NCI-H460 (cell line): ENCODE measurements at regions not wholly inside any gene's neighbourhood (a gene's known extent, or its start where the extent isn't known, plus 50 kb on each side); places are given as distances from the start of the nearest gene placed in this dataset.

Source experiments
- DNase-seq: peaks from one replicate; pipeline ENCODE4 v3.0.0-alpha.2; 2016; ENCODE audit warnings: low read depth; ENCODE audit errors: extremely low read depth

DNA sequence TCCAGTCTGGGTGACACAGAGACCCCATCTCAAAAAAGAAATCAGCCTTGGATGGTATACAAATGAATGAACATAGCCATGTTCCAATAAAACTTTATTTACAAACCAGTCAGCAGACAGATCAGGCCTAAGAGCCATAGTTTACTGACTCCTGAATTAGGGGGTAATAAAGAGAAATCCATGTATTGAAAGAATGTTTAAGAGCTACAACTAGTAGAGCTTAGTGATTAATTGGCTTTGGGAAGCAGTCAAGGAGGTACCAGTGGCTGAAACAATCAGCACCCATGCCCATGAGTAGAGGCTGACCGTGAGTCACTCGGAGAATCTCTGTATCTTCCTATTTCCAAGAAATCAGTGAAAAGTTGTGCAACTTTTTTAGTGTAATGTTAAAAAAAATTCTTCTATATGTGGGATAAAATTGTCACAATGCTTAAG is 223.6 kb upstream of the RREB1 start:
- no peak for DNase-seq

DNA sequence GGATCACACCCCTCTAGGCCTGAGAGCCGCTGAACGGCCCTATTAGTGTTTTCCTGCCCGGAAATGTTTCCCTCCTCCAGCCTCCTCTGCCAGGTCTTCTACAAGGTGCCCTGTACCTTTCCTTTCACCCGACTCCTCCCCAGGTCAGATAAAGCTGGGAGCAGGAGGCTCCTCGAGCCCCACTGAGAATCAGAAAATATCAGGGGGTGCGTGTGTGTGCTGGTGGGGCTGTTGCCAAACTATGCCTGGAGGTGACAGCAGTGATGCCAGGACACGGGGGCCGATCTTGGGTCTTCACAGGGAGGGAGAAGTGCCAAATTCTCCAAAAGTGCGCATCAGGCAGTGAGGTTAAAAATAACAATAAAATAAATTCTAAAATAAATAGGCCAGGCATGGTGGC is 222.8 kb upstream of the RREB1 start:
- DNase-seq, result no peak

GRCh38 chr6:6885521-6886170 is 222.1 kb upstream of the RREB1 start:
- DNase-seq, result peak; percentile 47

GRCh38 chr6:6886171-6886885 is 221.4 kb upstream of the RREB1 start:
- no peak for DNase-seq

DNA sequence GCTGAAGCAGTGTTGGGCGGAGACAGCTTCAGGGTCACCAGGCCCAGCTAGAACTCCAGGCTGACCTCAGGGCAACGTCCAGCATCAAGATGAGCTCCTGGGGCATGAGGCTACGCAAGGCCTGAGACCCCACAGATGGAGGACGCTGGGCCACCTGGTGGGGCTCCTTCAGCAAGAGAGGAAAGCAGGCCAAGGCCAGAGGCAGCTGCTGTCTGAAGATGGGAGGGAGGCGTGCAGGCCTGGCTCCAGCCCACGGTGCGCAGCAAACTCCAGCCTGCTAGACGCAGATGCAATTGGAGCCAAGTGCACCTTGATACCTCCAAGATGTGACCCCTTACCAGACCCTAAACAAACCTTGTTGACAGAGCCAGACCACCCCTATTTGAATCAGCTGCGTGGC is 220.9 kb upstream of the RREB1 start:
- no peak for DNase-seq

GRCh38 chr6:6889601-6890000 is 218.2 kb upstream of the RREB1 start:
- DNase-seq, result no peak

GRCh38 chr6:6890400-6890858 is 217.3 kb upstream of the RREB1 start:
- no peak for DNase-seq

DNA sequence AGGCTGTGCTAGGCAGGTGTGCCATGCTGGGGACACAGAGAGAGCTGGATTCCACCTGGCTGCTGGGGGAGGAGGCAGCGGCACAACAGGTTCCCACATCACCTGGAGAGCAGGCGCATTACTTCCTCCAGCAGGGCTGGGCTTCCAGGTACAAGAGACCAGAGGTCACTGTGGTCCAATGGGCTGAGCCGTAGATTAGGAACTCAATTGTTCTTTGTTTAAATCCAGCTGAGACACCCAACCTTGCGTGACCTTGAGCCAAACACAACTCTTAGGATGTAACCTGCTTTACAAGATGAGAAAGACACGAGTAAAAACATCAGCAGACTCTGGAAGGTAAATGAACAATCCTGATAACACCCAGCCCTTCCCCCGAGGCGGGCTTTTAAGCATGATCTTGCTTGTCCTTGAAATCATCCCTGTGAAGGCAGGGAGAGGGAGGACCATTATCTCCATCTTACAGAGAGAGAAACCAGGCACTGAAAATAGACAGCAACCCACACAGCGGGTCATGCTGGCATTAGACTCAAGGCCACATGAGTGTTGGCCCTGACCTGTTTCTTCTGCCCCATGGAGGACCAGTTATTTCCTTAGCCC is 216.5 kb upstream of the RREB1 start:
- DNase-seq, result no peak

- no peak for DNase-seq
Observed at GRCh38 chr6:6891949-6892461, 215.8 kb upstream of the RREB1 start.

DNA sequence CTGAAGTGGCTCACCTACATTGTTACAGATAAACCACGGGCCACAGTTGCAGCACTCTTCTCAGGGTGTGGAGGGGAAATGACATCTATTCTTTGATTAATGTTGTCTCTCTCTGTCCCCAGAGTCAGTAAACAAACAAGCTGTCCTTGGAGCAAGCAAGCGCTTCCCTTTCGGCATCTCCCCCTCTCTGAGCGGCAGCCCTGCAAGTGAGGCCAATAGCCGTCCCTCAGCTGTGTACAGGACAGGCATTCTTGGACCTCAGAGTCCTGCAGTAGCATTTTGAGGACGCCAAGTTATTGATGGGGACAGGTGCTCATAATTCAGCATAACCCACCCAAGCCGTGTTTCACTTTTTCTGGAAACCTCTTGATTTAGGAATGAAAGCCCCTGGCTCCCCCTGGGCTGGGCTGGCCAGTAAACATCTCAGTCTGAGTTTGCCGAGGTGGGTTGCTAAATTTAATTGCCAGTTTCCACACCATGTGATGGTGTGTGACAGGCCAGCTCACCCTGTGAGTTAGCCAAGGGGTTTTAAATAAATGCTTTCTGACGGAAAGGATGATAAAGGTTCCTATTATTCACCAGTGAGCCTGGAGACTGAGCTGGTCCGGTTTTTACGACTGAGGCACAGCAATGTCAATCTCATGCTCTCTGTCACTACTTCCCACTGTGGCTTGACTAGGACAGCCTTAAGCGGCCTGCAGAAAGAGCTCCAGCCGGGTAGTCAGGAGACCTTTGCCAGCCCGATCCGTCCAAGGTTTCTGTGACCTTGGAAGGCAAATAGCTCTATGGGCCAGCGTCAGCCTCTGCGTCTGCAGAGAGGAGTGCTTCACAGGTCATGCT is 214.8 kb upstream of the RREB1 start:
- no peak for DNase-seq

- no peak for DNase-seq
Observed at GRCh38 chr6:6893701-6894100, 214.1 kb upstream of the RREB1 start.

- DNase-seq, result no peak
Observed at GRCh38 chr6:6895929-6896328, 211.8 kb upstream of the RREB1 start.

DNA sequence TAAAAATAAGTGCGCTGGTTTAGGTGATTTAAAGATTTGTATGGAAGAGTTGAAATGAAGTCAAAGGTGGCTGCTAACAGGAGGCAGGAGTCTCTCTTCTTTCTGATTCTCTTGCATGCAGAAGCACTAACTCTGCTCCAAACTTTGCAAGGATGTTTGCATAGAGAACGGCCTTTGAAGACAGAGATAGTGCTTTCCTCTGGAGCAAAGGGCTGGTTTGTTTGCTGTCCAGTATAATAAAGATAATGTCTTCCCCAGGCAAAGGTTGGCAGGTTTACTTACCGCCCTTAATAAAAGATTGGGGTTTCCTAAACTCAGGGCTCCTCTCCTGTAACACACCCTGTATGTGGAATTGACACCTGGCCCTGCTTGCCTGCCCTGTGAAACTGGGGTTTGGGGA is 210.6 kb upstream of the RREB1 start:
- no peak for DNase-seq

DNA sequence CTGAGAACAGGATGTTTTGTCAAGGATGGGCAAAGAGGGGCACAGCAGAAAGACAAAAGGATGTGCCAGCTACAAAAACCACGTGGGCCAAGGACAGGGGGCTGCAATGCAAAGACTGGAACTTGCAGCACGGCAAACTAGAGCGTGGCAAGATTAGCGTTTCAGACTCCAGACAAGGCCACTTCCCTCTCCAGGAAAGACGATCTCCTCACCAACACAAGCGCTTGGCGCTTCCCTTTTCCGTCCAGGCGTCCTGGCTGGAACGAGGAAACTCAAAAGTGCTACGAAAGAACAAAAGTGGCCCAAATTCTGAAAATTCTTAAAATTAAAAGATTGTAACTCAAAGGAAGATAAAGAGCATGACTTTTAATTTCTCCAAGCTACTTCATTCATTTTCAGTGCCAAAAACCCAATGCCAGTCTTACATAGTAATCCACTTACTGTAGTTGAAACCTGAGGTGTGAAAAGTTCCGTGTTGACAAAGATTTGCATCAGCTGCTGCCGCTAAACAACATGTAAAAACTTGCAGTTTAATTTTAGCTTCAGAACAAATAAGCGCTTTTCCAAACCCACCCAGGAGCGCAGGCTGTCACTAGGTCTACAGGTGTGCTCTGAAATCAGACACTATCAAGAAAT is 207.1 kb upstream of the RREB1 start:
- no peak for DNase-seq

GRCh38 chr6:6901205-6901719 is 206.5 kb upstream of the RREB1 start:
- DNase-seq, result no peak

GRCh38 chr6:6901945-6902344 is 205.8 kb upstream of the RREB1 start:
- DNase-seq, result no peak

DNA sequence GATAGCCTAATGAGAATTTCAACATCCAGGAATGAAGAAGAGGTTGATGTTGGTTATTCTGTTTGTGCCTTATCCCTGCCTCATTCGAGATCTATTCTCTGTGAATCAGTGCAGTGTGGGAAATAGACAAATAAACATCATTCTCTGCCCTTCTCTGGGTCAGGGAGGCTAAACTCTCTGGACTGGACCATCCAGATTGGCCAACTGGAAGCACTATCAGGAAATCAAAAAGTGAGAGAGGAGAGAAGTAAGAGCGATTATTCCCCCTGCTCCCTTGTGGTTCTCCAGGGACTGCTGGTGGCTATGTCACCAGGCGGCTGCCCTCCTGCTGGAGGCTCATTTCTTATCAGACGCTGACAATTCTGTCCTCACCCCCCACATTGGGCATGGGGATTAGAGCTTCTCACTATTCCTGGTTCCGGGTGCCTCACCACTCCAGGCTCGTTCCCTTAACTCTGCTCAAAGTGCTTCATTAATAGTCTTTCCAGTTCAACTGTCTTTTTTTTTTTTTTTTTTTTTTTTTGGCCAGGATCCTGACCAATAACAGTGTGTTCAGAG is 201.7 kb upstream of the RREB1 start:
- DNase-seq, result no peak

- no peak for DNase-seq
Observed at GRCh38 chr6:6906570-6907213, 201.1 kb upstream of the RREB1 start.

DNA sequence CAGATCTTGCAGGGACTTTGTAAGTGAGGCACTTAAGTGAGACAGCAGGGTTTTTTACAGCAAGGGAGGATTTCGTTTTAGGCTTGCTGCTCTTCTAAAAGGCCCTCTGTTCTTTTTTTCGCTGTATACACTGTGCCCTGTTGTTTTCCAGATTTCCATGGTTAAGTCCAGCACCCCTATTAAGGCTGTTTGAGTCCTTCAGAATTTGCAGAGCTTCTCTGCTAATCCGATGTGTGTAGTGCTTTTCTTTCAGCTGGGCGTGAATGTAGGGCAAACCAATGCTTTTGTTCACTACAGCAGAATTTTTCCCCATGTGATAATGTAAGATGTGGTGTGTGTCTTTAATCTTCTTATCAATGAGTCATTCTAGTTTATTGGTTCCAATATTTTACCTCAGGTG is 200.5 kb upstream of the RREB1 start:
- no peak for DNase-seq
